ENCODE measurements at regions not wholly inside any gene's neighbourhood (a gene's known extent, or its start where the extent isn't known, plus 50 kb on each side); places are given as distances from the start of the nearest gene placed in this dataset.

DNA sequence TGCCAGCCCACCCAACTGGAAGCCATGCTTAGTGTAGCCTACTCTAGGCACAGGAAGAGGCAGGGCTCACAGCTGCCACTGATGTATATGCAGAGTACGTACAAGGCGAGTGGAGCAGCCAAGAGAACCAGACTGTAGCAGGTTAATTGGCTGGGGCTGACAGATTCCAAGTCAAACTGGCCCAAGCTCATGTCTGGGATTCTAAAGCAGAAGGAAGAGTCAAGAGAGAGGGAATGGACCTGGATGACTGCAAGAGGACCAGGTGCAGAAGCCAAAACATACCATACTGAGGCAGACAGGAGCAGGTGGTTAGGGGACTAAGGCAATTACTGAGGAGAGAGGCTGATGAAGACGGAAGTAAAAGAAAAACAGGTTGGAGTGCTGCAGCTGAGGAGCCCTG, 51.3 kb upstream of the LRRN2 start:
- peaks cover 0 to 27% of the 10 kb centered on the region in 2 donors for H3K9me3 ChIP-seq
- TF ChIP-seq, protein P1, sequence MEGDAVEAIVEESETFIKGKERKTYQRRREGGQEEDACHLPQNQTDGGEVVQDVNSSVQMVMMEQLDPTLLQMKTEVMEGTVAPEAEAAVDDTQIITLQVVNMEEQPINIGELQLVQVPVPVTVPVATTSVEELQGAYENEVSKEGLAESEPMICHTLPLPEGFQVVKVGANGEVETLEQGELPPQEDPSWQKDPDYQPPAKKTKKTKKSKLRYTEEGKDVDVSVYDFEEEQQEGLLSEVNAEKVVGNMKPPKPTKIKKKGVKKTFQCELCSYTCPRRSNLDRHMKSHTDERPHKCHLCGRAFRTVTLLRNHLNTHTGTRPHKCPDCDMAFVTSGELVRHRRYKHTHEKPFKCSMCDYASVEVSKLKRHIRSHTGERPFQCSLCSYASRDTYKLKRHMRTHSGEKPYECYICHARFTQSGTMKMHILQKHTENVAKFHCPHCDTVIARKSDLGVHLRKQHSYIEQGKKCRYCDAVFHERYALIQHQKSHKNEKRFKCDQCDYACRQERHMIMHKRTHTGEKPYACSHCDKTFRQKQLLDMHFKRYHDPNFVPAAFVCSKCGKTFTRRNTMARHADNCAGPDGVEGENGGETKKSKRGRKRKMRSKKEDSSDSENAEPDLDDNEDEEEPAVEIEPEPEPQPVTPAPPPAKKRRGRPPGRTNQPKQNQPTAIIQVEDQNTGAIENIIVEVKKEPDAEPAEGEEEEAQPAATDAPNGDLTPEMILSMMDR (IDR thresholded peaks at IDR 0.05) = no peak
- no peak overlapping the region for H3K4me3 ChIP-seq
- no peaks in the 10 kb centered on the region for H3K36me3 ChIP-seq
- peaks cover 0 to 8% of the 10 kb centered on the region in 2 donors for H3K4me1 ChIP-seq
- peak; percentile 52 for DNase-seq (ENCODE audit: low spot score)
- no peak overlapping the region for H3K27ac ChIP-seq
- no peaks in the 10 kb centered on the region for H3K27me3 ChIP-seq

DNA sequence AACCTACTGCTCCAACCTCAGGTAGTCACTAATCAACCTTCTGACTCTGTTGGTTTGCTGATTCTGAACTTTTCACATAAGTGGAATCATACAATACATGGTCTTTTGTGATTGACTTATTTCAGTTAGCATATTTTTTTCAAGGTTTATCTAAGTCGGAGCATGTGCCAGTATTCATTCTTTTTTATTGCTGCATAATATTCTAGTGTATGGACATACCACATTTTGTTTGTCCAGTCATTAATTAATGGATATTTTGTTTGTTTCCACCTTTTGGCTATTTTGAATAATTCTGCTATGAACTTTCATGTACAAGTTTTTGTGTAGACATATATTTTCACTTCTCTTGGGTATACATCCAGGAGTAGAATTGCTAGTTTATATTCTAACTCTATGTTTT, 53.0 kb upstream of the LRRN2 start:
- Histone ChIP-seq H3K27me3 (no peaks in the 10 kb centered on the region), H3K4me1 (peaks cover 0 to 8% of the 10 kb centered on the region in 2 donors), H3K27ac (no peak overlapping the region), H3K4me3 (no peak overlapping the region), H3K9me3 (peaks cover 0 to 27% of the 10 kb centered on the region in 2 donors), H3K36me3 (no peaks in the 10 kb centered on the region)
- DNase-seq (ENCODE audit: low spot score) = no peak
- TF ChIP-seq, protein P1 (IDR thresholded peaks at IDR 0.05) = no peak

GRCh38 chr1:204740354-204740753, 54.8 kb upstream of the LRRN2 start:
- Histone ChIP-seq H3K4me1 (no peaks in the 10 kb centered on the region), H3K9me3 (peaks cover 0 to 27% of the 10 kb centered on the region in 2 donors), H3K27ac (no peak overlapping the region), H3K36me3 (no peaks in the 10 kb centered on the region), H3K27me3 (no peaks in the 10 kb centered on the region), H3K4me3 (no peak overlapping the region)
- TF ChIP-seq, protein P1 (IDR thresholded peaks at IDR 0.05) = no peak
- no peak for DNase-seq (ENCODE audit: low spot score)

- Histone ChIP-seq H3K4me3 (no peak overlapping the region), H3K36me3 (no peaks in the 10 kb centered on the region), H3K4me1 (no peaks in the 10 kb centered on the region), H3K27me3 (no peaks in the 10 kb centered on the region), H3K9me3 (peaks cover 0 to 27% of the 10 kb centered on the region in 2 donors), H3K27ac (no peak overlapping the region)
- TF ChIP-seq, protein P1 (IDR thresholded peaks at IDR 0.05) = no peak
- DNase-seq (ENCODE audit: low spot score) = no peak
Observed at GRCh38 chr1:204741440-204741839, 55.9 kb upstream of the LRRN2 start.

DNA sequence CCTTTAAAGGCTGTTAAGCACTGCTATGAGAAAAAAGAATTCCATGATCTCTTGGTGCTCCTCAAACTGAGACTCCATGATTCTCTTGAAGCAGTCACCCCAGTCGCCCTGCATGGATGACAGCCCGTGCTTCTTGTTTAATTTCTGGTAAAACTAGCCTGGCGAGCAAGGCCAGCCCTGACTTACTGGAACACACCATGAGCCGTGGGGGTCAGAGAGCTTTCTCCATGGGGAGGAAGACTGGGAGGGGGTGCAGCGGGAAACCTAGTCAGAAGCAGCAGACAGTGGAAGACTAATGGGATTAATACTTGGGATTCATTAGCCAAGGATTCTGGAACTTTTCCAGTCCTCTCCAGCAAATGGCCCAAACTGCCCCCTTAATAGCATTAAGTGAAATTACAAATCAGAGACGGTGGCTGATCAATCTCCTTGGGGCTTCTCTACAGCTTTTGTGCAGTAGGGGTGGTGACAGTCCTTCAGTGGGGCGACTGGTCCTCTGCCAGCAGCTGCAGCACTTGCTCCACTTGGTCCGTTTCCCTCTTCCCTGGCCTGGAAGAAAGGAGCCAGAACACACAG, 57.2 kb upstream of the LRRN2 start:
- no peak overlapping the region for H3K27ac ChIP-seq
- H3K36me3 ChIP-seq = no peaks in the 10 kb centered on the region
- peak; percentile 5 for DNase-seq (ENCODE audit: low spot score)
- TF ChIP-seq, protein P1 (IDR thresholded peaks at IDR 0.05) = no peak
- H3K4me3 ChIP-seq = no peak overlapping the region
- H3K27me3 ChIP-seq = no peaks in the 10 kb centered on the region
- H3K9me3 ChIP-seq = peaks cover 0 to 21% of the 10 kb centered on the region in 2 donors
- H3K4me1 ChIP-seq = no peaks in the 10 kb centered on the region

Data from right atrium auricular region (tissue), 2 donors.